GM18517 (cell line): ENCODE measurements at regions not wholly inside any gene's neighbourhood (a gene's known extent, or its start where the extent isn't known, plus 50 kb on each side); places are given as distances from the start of the nearest gene placed in this dataset.
"Not testable (repeated sequence)": the region's sequence is repeated elsewhere in the genome, so short reads cannot be mapped to it uniquely, and the experiment has no call there.

Source experiments
- ATAC-seq: cut with Tn5 transposase; IDR thresholded peaks from one replicate; pipeline ENCODE4 v1.9.1; 2021; ENCODE audit warnings: mild to moderate bottlenecking, moderate library complexity; ENCODE audit not compliant: unreplicated experiment

DNA sequence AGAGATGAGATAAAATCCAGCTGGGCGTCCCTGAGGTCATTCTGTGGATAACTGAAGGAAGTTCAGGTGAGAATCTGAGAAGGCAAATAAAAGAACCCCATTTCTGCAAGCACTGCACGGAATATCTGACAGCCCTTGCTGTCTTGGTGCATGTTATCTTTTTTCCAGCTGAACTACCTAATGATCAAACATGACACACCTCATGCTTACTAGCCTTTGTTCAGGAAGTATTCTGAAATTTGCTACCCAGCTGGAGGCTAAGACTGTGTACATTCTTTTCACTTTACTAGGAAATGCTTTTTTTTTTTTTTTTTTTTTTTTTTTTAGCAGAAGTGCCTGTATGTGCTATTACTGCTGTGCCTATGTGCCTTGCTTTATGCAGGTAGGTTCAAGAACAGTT lies 718.1 kb downstream of the SMARCA1 start:
- ATAC-seq, result no peak

DNA sequence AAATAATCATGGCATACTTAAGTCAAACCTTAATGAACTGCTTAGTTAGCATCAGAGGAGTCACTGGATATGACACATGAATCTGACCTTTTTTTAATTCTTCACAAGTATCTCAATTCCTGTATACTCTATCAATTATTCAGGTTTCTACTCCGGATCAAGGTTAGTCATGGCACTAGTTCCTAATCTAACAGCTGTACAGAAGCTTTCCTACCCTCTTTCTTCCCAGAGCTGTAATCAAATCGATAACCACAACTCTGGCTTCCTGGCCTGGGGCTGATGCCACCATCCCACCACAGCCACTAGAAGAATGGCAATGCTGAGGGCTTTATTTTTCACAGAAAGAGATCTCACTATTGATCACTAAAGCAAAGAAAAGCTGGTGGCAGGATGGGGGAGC lies 718.5 kb downstream of the SMARCA1 start:
- ATAC-seq, result no peak

DNA sequence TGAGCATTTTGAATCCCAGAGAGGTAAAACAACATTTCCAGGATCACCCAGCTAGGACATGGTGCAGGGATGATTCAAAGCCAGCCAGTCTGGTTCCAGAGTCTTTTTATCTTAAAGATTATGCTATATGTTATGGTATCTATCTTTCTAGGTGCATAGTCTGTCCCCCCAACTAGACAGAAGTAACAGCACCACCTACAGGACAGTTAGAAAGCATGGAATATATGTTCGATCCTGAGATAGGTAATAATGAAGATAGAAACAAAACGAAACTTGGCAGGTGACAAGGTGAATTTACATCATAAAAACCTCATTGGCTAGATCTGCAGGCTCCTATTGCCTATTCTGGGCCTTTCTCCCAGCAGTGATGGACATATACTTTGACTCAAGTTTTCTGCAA lies 723.2 kb downstream of the SMARCA1 start:
- no peak for ATAC-seq

DNA sequence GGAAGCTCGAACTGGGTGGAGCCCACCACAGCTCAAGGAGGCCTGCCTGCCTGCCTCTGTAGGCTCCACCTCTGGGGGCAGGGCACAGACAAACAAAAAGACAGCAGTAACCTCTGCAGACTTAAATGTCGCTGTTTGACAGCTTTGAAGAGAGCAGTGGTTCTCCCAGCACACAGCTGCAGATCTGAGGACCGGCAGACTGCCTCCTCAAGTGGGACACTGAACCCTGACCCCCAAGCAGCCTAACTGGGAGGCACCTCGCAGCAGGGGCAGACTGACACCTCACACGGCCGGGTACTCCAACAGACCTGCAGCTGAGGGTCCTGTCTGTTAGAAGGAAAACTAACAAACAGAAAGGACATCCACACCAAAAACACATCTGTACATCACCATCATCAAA lies 730.9 kb upstream of the ACTRT1 start:
- ATAC-seq, result not testable (repeated sequence)

DNA sequence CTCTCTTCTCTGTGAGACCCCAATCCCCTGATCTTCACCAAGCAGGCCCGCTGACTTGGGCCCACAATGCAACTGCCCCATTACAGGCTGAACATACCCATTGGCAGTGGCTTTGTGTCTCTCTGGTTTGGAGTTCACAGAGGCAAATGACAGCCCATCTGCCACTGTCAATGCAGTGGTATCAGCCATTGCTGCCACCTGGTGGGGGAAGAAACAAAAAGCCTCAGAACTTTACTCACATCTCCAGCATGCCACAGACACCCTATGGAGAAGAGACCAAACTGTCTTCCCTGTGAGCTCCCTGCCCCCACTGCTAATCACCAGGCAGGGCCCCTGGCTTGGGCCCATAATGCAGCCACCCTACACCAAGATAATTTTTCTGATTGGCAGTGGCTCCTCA lies 729.3 kb upstream of the ACTRT1 start:
- no peak for ATAC-seq

DNA sequence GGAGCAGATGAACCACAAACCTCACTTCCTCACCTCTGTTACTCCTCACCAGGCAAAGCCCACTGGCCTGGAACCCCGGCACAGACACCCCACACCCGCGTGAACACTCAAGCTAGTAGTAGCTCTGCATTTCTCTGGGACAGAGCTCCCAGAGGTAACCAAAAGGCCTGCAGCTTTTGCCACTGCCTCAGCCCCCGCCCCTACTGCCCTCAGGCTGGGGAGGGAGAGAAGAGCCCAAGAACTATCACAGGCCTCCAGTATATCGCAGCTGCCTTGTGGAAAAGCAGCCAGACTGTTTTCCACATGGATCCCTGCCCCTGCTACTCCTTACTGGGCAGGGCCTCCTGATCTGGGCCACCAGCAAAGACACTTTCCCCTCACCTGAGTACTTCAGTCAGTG lies 728.7 kb upstream of the ACTRT1 start:
- ATAC-seq, result no peak

DNA sequence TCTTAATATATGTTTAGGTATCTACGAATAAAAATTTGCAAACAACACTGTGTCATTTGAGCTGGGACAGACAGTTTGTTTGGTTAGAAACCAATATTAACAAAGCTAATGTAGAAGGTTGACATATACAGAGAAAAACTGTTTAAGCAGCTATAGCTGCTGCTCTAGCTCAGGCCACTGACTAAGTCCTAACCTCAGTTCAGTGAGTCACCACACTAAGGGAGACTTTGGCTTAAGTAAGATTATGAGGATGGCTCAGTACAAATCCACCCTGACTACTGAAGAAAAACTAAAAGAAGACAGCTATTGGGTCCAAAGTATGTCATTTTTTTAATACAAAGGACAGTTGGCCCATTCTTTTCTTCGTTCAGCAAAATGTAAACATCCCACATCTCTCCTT lies 717.3 kb upstream of the ACTRT1 start:
- ATAC-seq, result no peak

DNA sequence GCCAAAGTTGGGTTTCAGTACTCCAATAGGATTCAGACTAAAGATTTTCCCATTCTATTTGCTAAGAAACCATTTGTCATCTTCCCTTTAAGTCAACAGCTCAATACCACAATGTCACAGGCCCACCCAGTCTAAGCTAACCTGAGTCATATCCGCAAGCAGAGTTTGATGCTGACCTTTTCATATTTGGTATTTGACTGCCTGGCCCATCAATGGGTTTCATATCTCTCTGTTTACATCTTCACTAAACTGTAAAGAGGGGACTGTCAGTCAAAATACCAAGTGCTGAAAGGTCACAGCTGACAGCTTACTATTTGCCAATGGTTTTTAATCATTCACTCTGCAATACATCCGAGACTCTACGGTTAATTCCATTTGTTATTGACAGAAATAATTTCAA lies 707.5 kb upstream of the ACTRT1 start:
- ATAC-seq, result no peak

DNA sequence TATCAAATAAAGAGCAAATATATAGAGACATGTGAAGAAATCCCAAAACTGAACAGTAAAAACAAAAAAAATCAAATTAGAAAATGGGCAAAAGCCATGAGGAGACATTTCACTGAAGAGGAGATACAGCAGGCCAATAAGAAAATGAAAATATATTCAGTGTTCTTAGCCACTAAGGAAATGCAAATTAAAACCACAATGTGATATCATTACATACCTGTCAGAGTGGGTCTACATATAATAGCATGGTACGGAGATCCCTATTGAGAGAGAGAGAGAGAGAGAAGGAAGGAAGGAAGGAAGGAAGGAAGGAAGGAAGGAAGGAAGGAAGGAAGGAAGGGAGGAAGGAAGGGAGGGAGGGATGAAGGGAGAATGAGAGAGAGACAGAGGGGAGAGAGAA lies 707.0 kb upstream of the ACTRT1 start:
- no peak for ATAC-seq

DNA sequence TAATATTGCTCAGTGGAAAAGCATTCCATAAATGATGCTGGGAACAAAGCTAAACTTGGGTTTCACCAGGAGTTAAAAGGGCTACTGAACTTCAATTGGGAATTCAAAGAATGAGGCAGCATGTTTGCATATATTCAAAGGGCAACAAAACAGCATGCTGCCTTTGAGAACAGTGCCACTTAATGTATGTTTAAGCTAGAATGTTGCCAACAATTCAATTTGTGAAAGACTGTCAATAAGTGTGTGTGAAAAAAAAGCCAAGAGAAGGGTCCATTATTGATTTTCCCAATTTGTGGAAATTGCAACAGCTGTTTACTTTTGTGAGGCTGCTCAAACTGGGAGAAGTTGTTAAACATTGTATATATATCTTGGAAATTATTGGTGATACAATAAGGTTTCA lies 701.9 kb upstream of the ACTRT1 start:
- no peak for ATAC-seq

DNA sequence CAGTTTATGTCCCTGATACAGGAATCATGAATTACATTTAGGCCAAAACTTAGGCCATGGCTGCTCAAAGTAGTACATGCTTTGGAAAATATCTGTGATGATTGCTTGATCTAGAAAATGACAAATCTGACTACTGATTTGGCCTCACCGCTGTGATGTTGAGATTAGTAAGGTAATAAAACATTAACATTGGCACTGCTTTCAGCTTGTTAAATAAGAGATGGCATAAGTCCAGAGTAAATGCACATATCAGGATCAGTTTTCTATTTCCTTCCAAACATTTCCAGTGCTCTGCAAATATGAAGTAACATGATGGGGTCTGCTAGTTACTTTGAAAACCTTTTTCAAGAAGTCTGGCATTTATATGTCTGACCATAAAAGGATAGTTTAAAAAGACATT lies 687.3 kb upstream of the ACTRT1 start:
- no peak for ATAC-seq

DNA sequence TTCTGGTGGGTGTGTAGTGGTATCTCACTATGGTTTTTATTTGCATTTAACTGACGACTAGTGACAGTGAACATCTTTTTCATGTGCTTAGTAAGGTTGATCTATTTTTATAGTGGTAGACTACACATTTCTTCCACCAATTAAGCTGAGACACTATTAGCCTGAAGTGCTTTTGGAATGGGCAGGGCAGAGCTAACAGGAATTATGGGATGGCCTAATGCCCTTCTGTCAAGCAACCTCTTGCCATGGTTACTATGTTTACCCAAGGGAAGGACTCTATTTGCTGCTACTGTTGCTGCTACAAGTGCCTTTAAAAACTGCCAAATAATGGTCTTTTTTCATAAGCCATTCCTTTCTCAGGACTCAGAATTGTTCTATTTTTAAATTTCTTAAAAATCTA lies 676.7 kb upstream of the ACTRT1 start:
- ATAC-seq, result no peak

DNA sequence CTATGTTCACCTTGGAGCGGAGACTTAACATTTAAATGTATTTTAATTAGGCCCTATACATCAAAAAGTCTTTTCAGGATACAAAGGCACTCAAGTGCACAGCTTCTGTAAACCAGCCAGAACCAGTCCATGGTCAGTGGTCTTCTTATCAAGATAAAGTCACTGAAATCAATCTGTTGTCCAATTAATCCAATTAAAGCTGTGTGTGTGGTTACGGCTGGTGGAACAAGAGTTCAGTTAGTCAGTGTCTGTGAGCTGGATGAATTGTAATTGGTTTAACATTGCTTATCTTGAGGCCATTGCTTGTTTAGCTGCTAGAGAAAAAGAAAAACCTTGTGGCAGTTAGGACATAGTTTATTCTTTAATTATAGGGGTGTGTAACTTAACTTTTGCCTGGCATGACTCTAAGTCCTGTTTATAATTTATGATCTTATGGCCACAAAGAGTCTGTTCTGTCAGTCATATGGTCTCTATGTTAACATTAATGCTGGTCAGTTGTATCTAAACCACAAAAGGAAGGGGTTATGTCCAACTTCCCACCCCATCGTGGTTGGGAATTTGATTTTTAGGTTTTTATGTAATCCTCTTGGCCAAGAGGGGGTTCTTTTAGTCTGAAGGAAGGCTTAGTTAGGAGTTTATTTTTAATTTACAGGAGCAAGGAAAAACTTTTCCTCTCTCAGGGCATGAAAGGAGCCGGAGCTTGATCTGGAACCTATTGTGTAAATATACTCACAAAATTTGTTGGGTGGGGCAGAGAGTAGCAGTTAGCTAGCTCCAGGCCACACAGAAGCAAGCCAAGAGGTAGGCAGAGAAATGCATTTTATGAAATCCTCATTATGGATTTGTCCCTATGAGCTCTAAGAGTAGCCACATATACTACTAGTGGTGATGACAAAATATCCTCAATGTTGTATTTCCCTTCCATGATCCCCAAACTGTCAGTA lies 665.7 kb upstream of the ACTRT1 start:
- no peak for ATAC-seq

DNA sequence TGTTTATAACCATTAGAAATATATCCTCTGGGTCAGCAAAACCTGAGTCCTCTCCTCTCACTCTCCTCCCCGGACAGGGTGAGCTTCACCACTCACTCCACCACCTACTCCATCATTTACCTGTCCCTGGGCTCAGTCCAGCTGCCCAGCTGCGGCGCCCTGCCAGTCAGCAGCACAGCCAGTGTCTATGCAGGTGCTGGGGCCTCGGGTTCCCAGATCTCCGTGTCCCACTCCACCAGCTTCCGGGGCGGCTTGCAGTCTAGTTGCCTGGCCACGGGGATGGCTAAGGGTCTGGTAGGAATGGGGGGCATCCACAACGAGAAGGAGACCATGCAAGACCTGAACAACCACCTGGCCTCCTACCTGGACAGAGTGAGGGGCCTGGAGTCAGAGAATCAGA lies 662.2 kb upstream of the ACTRT1 start:
- no peak for ATAC-seq

DNA sequence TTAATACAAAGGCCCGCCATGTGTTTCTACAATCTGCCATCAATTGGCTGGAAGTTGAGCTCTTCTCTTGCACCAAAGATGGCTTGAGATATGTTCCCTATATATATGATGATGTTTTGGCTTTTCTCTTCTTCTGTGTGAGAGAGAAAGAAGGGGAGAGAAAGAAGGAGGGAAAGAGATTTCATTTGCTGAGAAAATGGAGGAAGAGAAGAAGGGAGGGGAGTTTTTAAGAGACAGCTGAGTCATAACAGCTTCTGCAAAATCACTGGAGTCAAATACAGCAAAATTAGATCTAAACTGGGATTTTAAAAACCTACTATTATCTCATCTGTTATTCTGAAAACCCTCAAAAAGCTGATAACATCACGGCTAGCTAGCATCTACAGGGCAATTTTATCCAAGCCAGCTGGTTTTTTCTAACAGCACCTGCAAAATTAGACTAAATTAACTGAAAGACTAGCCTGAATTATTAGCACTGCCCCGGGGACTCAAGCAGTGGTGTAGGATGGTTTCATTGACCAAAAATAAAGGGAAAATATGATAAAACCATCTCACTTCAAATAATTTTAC lies 647.6 kb upstream of the ACTRT1 start:
- ATAC-seq, result no peak

DNA sequence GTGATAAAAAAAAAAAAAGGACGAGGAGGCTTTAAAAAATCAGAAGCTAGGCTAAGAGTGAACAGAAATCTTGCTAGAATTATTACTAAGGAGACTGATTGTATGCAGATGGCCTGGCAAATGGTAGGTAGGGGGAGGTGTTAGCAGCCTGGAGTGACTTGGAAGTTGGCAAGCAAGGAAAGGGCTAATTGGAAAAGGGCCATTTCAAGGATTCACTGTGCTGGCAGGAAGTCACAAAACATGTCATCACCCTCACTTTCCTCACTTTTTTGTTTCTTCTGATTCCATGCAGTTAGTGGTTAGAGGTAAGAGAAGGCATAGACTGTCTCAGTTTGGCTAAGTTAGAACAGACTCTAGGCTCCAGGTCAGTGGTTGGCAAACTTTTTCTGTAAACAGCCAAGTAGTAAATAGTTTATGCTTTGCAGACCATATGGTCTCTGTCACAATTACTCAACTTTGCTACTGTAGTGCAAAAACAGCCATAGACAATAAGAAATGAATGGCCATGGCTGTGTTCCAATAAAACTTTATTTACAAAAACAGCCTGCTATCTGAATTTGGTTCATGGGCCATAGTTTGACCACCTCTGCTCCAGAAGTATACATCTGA lies 646.5 kb upstream of the ACTRT1 start:
- ATAC-seq, result no peak

DNA sequence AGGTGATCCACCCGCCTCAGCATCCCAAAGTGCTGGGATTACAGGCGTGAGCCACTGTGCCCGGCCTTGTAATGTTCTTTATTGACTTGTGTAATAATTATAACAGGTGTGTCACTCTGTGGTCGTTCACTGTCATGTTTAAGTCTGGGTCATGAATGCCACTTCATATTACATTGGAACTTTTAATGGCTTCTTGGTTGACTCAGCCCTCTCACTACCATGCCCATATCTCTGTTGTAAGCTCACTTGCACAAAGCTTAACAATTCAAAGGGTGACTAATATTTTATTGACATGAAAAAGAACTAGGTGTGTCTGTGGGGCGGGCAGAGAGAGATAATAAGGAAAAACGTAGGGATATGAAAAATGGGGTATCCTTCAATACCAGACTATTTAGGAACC lies 639.7 kb upstream of the ACTRT1 start:
- ATAC-seq, result no peak

DNA sequence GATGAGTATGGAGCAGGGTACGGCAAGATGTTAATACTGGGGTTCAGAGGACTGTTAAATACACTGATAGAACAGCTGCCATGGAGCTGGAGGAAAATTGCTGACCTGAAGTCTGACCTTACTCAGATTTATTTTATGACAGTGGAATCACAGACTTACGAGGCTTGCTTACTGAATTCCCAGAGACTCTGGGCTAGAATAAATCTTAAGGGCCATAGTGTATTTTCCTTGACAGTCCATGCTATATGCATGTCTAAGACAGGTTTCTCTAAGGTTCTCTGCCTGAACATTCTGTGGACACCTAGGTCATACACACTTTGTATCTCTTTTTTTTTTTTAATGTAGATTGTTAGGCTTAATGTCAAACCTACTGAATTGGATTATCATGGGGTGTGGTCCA lies 633.2 kb upstream of the ACTRT1 start:
- no peak for ATAC-seq

DNA sequence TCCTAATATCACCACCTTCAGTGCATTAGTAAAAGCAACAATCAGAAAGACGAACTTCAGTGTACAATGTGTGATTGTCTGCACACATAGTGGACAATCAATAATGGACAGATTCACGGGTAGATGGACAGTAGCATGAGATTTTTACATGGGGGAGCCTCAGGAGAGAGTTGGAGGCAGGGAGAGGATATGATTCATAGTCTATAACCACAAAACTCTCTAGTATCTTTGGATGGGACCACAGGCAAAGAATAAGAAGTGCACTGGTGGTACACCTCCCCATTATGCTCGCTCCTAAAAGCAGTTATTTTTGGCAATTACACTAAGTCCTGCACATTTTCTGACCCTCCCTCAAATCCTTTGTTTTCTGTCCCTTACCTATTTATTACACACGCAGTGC lies 624.4 kb upstream of the ACTRT1 start:
- ATAC-seq, result no peak

DNA sequence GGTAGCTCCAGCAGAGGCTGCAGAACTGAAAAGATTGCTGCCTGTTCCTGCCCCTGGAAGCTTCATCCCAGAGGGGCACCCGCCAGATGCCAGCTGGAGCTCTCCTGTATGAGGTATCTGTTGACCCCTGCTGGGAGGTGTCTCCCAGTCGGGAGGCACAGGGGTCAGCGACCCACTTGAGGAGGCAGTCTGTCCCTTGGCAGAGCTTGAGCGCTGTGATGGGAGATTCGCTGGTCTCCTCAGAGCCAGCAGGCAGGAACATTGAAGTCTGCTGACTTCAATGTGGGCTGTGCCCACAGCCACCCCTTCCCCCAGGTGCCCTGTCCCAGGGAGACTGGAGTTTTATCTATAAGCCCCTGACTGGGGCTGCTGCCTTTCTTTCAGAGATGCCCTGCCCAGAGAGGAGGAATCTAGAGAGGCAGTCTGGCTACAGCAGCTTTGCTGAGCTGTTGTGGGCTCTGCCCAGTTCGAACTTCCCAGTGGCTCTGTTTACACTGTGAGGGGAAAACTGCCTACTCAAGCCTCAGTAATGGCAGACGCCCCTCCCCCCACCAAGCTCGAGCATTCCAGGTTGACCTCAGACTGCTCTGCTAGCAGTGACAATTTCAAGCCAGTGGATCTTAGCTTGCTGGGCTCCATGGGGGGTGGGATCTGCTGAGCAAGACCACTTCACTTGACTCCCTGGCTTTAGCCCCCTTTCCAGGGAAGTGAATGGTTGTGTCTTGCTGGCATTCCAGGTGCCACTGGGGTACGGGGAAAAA lies 622.3 kb upstream of the ACTRT1 start:
- ATAC-seq, result not testable (repeated sequence)

DNA sequence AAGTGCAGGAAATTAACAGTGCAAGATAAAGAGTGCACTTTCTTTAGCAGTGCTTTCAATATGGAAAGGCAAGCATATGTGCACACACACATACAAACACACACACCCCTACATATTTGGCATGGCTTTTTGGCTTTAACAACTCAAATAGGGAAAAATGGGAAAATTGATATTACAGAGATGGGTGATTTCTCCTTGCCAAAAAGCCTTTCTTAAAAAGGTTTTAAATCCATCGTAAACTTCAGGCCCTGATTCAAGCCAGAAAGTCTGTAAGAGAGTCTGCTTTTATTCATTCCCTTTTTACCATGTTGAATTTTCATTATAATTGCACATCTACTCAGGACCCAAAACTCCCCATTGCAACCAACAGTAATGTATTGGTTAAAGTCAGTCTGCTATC lies 612.0 kb upstream of the ACTRT1 start:
- ATAC-seq, result no peak
